Upper lobe of left lung (tissue), 6 donors: ENCODE measurements at regions not wholly inside any gene's neighbourhood (a gene's known extent, or its start where the extent isn't known, plus 50 kb on each side); places are given as distances from the start of the nearest gene placed in this dataset.
"Not testable (repeated sequence)": the region's sequence is repeated elsewhere in the genome, so short reads cannot be mapped to it uniquely, and the experiment has no call there.

Experiments
- ATAC-seq, 2 donors: fragments of 200-7000 bp; cut with Tn5 transposase; one replicate each; pipeline ENCODE4 v1.9.1; 2022; ENCODE audit warnings: mild to moderate bottlenecking in 2 of 2, moderate library complexity in 2 of 2; ENCODE audit not compliant: low FRiP score in 2 of 2
- DNase-seq, 2 donors: peaks; one replicate each; pipeline ENCODE4 v3.0.0-alpha.2; 2019 to 2020
- H3K27ac ChIP-seq, 4 donors: fragments of 200-600 bp; sonication (generic); one replicate each; pipeline ENCODE4 v1.5.1; 2016 to 2019
- H3K27me3 ChIP-seq, 4 donors: fragments of 200-600 bp; sonication (generic); one replicate each; pipeline ENCODE4 v1.5.1; 2017 to 2019
- H3K36me3 ChIP-seq, 4 donors: fragments of 200-600 bp; sonication (generic); one replicate each; pipeline ENCODE4 v1.5.1; 2016 to 2019
- H3K4me1 ChIP-seq, 4 donors: fragments of 200-600 bp; sonication (generic); one replicate each; pipeline ENCODE4 v1.5.1; 2018 to 2019
- H3K4me3 ChIP-seq, 4 donors: fragments of 200-600 bp; sonication (generic); one replicate each; pipeline ENCODE4 v1.5.1; 2017 to 2019; ENCODE audit warnings: mild to moderate bottlenecking in 2 of 4, moderate library complexity in 1 of 4
- H3K9me3 ChIP-seq, 4 donors: fragments of 200-600 bp; sonication (generic); one replicate each; pipeline ENCODE4 v1.5.1; 2018 to 2019
- CTCF ChIP-seq, 6 experiments: fragments of 450-650 bp in 4 of 6; fragments of 200-600 bp in 2 of 6; sonication (generic) in 2 of 6; IDR thresholded peaks; one replicate each; pipeline ENCODE4 v1.5.1; 2016 to 2019; ENCODE audit warnings: antibody characterized with exemption in 6 of 6
- EP300 ChIP-seq, 4 donors: sonication (generic); formaldehyde crosslinking; IDR thresholded peaks; one replicate each; pipeline ENCODE4 v1.5.1; 2017; ENCODE audit warnings: antibody characterized with exemption in 4 of 4, control low read depth in 2 of 4
- POLR2A ChIP-seq, 4 donors: fragments of 450-650 bp; IDR thresholded peaks; one replicate each; pipeline ENCODE4 v1.5.1; 2016 to 2017; ENCODE audit warnings: antibody characterized with exemption in 4 of 4, mild to moderate bottlenecking in 2 of 4
- POLR2AphosphoS5 ChIP-seq, 2 donors: sonication (generic); formaldehyde crosslinking; IDR thresholded peaks; one replicate each; pipeline ENCODE4 v1.5.1; 2017; ENCODE audit warnings: antibody characterized with exemption in 2 of 2
- WGBS, 2 donors: methylation state at CpG; one replicate each; pipeline ENCODE4 v1.1.5; 2017 to 2018; 5-methylcytosine and 5-hydroxymethylcytosine counted together
- donor health status: DM: no; HTN: no; CAD: no; lungs with moderate emphysema.
- donor health status: DM: no; HTN: yes; CAD: no; lungs with severe emphysema.

DNA sequence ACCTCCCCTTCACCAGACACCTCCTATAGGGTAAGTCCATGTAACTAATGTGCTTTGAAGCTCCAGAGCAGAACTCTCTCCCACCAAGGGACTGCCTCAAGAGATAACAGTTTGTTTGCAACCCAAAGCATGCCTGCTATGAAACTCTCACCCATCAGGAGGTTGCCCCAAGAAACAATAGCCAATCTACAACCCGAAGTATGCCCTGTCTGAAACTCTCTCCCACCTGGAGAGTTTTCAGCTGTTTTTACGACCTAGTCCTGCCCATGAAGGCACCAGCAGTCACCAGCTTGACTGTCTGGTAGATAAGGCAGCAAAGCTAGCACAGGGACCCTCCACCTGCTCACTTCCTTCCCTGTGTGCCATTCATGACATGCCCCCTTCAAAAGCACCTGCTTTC is 533.9 kb upstream of the CRIM1 start:
- ATAC-seq = no peak
- no peaks in the 10 kb centered on the region for H3K36me3 ChIP-seq

DNA sequence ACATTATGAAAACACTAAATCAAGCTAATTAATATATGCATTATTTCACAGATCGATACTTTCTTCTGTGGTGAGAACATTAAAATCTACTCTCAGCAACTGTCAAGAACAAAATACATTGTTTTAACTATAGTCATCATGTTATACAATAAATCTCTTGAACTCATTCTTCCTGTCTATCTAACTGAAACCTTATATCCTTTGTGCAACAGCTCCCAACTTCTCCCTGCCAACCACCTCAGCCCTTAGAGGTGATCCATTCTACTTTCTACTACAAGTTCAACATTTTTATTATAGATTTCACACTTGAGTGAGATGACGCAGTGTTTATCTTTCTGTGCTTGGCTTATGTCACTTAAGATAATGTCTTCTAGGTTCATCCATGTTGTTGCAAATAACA is 535.2 kb upstream of the CRIM1 start:
- Histone ChIP-seq H3K27ac (no peak overlapping the region), H3K9me3 (no peaks in the 10 kb centered on the region), H3K4me1 (no peaks in the 10 kb centered on the region), H3K27me3 (no peaks in the 10 kb centered on the region), H3K36me3 (no peaks in the 10 kb centered on the region), H3K4me3 (no peak overlapping the region)
- DNase-seq = no peak
- TF ChIP-seq POLR2AphosphoS5 (IDR thresholded peaks at IDR 0.05) = no peak
- no peak for TF ChIP-seq EP300 (IDR thresholded peaks at IDR 0.05)
- TF ChIP-seq CTCF (IDR thresholded peaks at IDR 0.05) = no peak
- TF ChIP-seq POLR2A (IDR thresholded peaks at IDR 0.05) = no peak
- WGBS, 2 donors = 81 to 88% methylated on average over 2 of the region's 2 CpGs
- ATAC-seq = no peak

More for the DNA sequence above, 533.9 kb upstream of the CRIM1 start:
- WGBS, 2 donors = 38 to 52% methylated on average over 2 of the region's 2 CpGs
- H3K4me1 ChIP-seq = no peaks in the 10 kb centered on the region
- TF ChIP-seq POLR2AphosphoS5 (IDR thresholded peaks at IDR 0.05) (no peak), EP300 (IDR thresholded peaks at IDR 0.05) (no peak), POLR2A (IDR thresholded peaks at IDR 0.05) (no peak), CTCF (IDR thresholded peaks at IDR 0.05) (no peak)
- H3K27ac ChIP-seq = no peak overlapping the region
- no peak for DNase-seq
- no peak overlapping the region for H3K4me3 ChIP-seq
- no peaks in the 10 kb centered on the region for H3K9me3 ChIP-seq
- no peaks in the 10 kb centered on the region for H3K27me3 ChIP-seq

GRCh38 chr2:35819033-35819432 is 536.5 kb upstream of the CRIM1 start:
- no peak overlapping the region for H3K27ac ChIP-seq
- ATAC-seq (no peak), DNase-seq (no peak)
- no peaks in the 10 kb centered on the region for H3K27me3 ChIP-seq
- H3K4me1 ChIP-seq = no peaks in the 10 kb centered on the region
- H3K4me3 ChIP-seq = no peak overlapping the region
- H3K9me3 ChIP-seq = no peaks in the 10 kb centered on the region
- no peaks in the 10 kb centered on the region for H3K36me3 ChIP-seq
- no peak for TF ChIP-seq POLR2AphosphoS5 (IDR thresholded peaks at IDR 0.05)
- no peak for TF ChIP-seq EP300 (IDR thresholded peaks at IDR 0.05)
- TF ChIP-seq CTCF (IDR thresholded peaks at IDR 0.05) = no peak
- TF ChIP-seq POLR2A (IDR thresholded peaks at IDR 0.05) = no peak
- WGBS, 2 donors = 76 to 78% methylated on average over 2 of the region's 2 CpGs

DNA sequence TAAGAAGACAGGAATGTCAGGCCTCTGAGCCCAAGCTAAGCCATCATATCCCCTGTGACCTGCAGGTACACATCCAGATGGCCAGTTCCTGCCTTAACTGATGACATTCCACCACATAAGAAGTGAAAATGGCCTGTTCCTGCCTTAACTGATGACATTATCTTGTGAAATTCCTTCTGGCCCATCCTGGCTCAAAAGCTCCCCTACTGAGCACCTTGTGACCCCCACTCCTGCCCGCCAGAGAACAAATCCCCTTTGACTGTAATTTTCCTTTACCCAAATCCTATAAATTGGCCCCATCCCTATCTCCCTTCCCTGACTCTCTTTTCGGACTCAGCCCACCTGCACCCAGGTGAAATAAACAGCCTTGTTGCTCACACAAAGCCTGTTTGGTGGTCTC is 537.2 kb upstream of the CRIM1 start:
- H3K27me3 ChIP-seq, H3K9me3 ChIP-seq, H3K4me1 ChIP-seq, DNase-seq, H3K36me3 ChIP-seq, H3K4me3 ChIP-seq, ATAC-seq, H3K27ac ChIP-seq: not testable (repeated sequence)
- 80 to 90% methylated on average over 2 of the region's 2 CpGs for WGBS, 2 donors

- not testable (repeated sequence) for H3K27ac ChIP-seq, H3K27me3 ChIP-seq, DNase-seq, H3K36me3 ChIP-seq, H3K9me3 ChIP-seq, ATAC-seq, H3K4me1 ChIP-seq, H3K4me3 ChIP-seq
- WGBS, 2 donors = 68 to 71% methylated on average over 7 of the region's 7 CpGs
Measured at GRCh38 chr2:35814597-35814996, 541.0 kb upstream of the CRIM1 start.

DNA sequence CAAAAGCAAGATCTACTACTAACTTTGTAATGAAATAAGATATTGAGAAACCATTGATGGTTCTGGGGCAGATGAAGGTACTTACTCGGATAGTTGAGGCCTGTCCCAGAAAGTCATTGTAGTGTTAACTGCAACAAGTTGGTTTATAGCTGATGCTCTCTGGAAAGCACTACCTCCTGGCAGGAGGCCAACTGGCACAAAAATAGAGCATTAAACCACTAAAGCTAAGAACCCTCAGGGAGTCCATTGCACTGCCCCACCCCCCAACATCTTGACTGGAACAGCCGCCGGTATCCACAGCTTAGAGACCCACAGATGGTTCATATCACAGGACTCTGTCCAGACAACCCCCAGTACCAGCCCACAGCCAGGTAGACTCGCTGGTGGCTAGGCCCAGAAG is 552.5 kb upstream of the CRIM1 start:
- H3K4me3 ChIP-seq = no peak overlapping the region
- 76 to 78% methylated on average over 3 to 4 of the region's 4 CpGs for WGBS, 2 donors
- TF ChIP-seq EP300 (IDR thresholded peaks at IDR 0.05) = no peak
- no peak for TF ChIP-seq CTCF (IDR thresholded peaks at IDR 0.05)
- TF ChIP-seq POLR2A (IDR thresholded peaks at IDR 0.05) = no peak
- no peak for TF ChIP-seq POLR2AphosphoS5 (IDR thresholded peaks at IDR 0.05)
- H3K27ac ChIP-seq = no peak overlapping the region
- peaks cover 0 to 4% (median 0%) of the 10 kb centered on the region in 4 donors for H3K9me3 ChIP-seq
- H3K36me3 ChIP-seq = no peaks in the 10 kb centered on the region
- DNase-seq (no peak), ATAC-seq (no peak)
- no peaks in the 10 kb centered on the region for H3K27me3 ChIP-seq
- H3K4me1 ChIP-seq = no peaks in the 10 kb centered on the region
